GM19463 (cell line): ENCODE measurements at regions not wholly inside any gene's neighbourhood (a gene's known extent, or its start where the extent isn't known, plus 50 kb on each side); places are given as distances from the start of the nearest gene placed in this dataset.

Experiments used
- ATAC-seq: cut with Tn5 transposase; IDR thresholded peaks from one replicate; pipeline ENCODE4 v1.9.1; 2021; ENCODE audit warnings: mild to moderate bottlenecking, moderate library complexity; ENCODE audit not compliant: unreplicated experiment

DNA sequence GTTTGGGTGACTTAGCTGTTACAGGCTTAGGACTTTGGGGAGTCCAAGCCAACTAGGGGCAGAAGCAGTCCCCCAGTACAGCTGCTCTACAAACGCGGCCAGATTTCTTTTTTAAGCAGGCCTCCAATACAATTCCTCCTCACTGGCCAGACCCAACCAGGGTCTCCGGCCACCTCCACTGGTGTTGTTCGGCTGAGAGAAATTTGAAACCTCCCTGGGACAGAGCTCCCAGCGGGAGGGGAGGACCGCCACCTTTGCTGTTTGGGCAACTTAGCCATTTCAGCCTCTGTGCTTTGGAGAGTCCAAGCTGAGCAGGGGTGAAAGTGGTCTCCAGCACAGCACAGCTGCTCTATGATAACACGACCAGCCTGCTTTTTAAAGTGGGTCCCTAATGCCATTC is 59.4 kb upstream of the KHDRBS2 start:
- ATAC-seq = no peak

DNA sequence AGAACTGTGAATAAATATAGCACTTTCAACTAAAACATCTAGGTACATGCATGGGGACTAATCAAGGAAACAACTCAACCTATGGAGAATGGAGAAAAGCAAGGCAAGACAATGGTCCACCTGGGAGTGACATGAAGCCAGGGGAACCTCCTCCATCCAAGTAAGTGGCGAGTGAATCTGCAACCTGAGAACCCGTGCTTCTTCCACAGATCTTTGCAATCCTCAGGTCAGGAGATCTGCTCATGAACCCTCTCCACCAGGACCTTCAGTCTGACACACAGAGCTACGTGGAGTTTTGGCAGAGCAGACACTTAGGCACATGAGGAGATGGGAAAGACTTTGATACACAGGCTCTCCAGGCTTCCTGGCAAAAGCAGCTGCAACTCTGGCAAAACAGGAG is 58.8 kb upstream of the KHDRBS2 start:
- no peak for ATAC-seq

DNA sequence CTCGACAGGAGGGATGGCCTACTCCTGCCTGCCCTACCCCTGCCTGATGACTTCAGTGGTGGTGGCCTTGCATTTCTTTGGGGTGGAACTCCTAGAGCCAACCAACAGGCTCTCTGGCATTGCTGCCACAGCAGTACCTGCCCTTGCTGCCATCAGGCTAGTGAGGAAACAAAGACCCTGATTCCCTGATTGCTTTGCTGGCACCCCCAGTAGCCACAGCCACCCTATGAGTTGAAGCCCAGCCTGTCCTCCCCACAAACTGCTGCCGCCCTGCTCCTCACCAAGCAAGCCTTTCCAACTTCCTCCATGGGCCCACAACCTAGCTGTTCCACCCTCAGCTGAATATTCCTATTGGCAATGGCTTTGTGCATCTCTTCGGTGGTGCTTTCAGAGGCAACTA is 52.5 kb upstream of the KHDRBS2 start:
- no peak for ATAC-seq
